ENCODE measurements at regions not wholly inside any gene's neighbourhood (a gene's known extent, or its start where the extent isn't known, plus 50 kb on each side); places are given as distances from the start of the nearest gene placed in this dataset.

- H3K9me3 ChIP-seq (ENCODE audit: control insufficient read depth, low read length), result no peaks in the 10 kb centered on the region
- H3K4me1 ChIP-seq (ENCODE audit: control insufficient read depth, insufficient read depth, low read length, poor library complexity, severe bottlenecking), result no peaks in the 10 kb centered on the region
- H3K4me3 ChIP-seq (ENCODE audit: insufficient read depth, low read depth, low read length, poor library complexity, severe bottlenecking), result no peak overlapping the region
- no peak for DNase-seq
- no peak overlapping the region for H3K27ac ChIP-seq (ENCODE audit: insufficient read depth, low read length, poor library complexity, severe bottlenecking)
- no peaks in the 10 kb centered on the region for H3K27me3 ChIP-seq (replicated peaks; ENCODE audit: control insufficient read depth, insufficient read depth, low read length, poor library complexity, severe bottlenecking)
- no peaks in the 10 kb centered on the region for H3K36me3 ChIP-seq (ENCODE audit: control insufficient read depth, insufficient read depth, low read length)
Measured at GRCh38 chr20:24296477-24297261, 172.8 kb upstream of the SYNDIG1 start.

GRCh38 chr20:24291014-24291413, 178.4 kb upstream of the SYNDIG1 start:
- Histone ChIP-seq H3K4me3 (ENCODE audit: insufficient read depth, low read depth, low read length, poor library complexity, severe bottlenecking) (no peak overlapping the region), H3K27me3 (replicated peaks; ENCODE audit: control insufficient read depth, insufficient read depth, low read length, poor library complexity, severe bottlenecking) (no peaks in the 10 kb centered on the region), H3K36me3 (ENCODE audit: control insufficient read depth, insufficient read depth, low read length) (no peaks in the 10 kb centered on the region)

GRCh38 chr20:24289737-24290481, 179.5 kb upstream of the SYNDIG1 start:
- no peak overlapping the region for H3K27ac ChIP-seq (ENCODE audit: insufficient read depth, low read length, poor library complexity, severe bottlenecking)
- no peaks in the 10 kb centered on the region for H3K27me3 ChIP-seq (replicated peaks; ENCODE audit: control insufficient read depth, insufficient read depth, low read length, poor library complexity, severe bottlenecking)
- no peaks in the 10 kb centered on the region for H3K36me3 ChIP-seq (ENCODE audit: control insufficient read depth, insufficient read depth, low read length)
- no peak overlapping the region for H3K4me3 ChIP-seq (ENCODE audit: insufficient read depth, low read depth, low read length, poor library complexity, severe bottlenecking)
- DNase-seq, result no peak
- no peaks in the 10 kb centered on the region for H3K4me1 ChIP-seq (ENCODE audit: control insufficient read depth, insufficient read depth, low read length, poor library complexity, severe bottlenecking)
- no peaks in the 10 kb centered on the region for H3K9me3 ChIP-seq (ENCODE audit: control insufficient read depth, low read length)

More at GRCh38 chr20:24291014-24291413, 178.4 kb upstream of the SYNDIG1 start:
- Histone ChIP-seq H3K4me1 (ENCODE audit: control insufficient read depth, insufficient read depth, low read length, poor library complexity, severe bottlenecking) (no peaks in the 10 kb centered on the region), H3K27ac (ENCODE audit: insufficient read depth, low read length, poor library complexity, severe bottlenecking) (no peak overlapping the region), H3K9me3 (ENCODE audit: control insufficient read depth, low read length) (no peaks in the 10 kb centered on the region)
- no peak for DNase-seq

- Histone ChIP-seq H3K4me3 (ENCODE audit: insufficient read depth, low read depth, low read length, poor library complexity, severe bottlenecking) (no peak overlapping the region), H3K27ac (ENCODE audit: insufficient read depth, low read length, poor library complexity, severe bottlenecking) (no peak overlapping the region), H3K27me3 (replicated peaks; ENCODE audit: control insufficient read depth, insufficient read depth, low read length, poor library complexity, severe bottlenecking) (no peaks in the 10 kb centered on the region), H3K9me3 (ENCODE audit: control insufficient read depth, low read length) (no peaks in the 10 kb centered on the region), H3K4me1 (ENCODE audit: control insufficient read depth, insufficient read depth, low read length, poor library complexity, severe bottlenecking) (no peaks in the 10 kb centered on the region), H3K36me3 (ENCODE audit: control insufficient read depth, insufficient read depth, low read length) (no peaks in the 10 kb centered on the region)
- no peak for DNase-seq
Measured at GRCh38 chr20:24283186-24283585, 186.2 kb upstream of the SYNDIG1 start.

GRCh38 chr20:24277196-24277595, 192.2 kb upstream of the SYNDIG1 start:
- Histone ChIP-seq H3K9me3 (ENCODE audit: control insufficient read depth, low read length) (no peaks in the 10 kb centered on the region), H3K27ac (ENCODE audit: insufficient read depth, low read length, poor library complexity, severe bottlenecking) (no peak overlapping the region), H3K4me1 (ENCODE audit: control insufficient read depth, insufficient read depth, low read length, poor library complexity, severe bottlenecking) (no peaks in the 10 kb centered on the region), H3K27me3 (replicated peaks; ENCODE audit: control insufficient read depth, insufficient read depth, low read length, poor library complexity, severe bottlenecking) (no peaks in the 10 kb centered on the region), H3K4me3 (ENCODE audit: insufficient read depth, low read depth, low read length, poor library complexity, severe bottlenecking) (no peak overlapping the region), H3K36me3 (ENCODE audit: control insufficient read depth, insufficient read depth, low read length) (no peaks in the 10 kb centered on the region)
- DNase-seq, result no peak

- no peaks in the 10 kb centered on the region for H3K9me3 ChIP-seq (ENCODE audit: control insufficient read depth, low read length)
- no peak overlapping the region for H3K4me3 ChIP-seq (ENCODE audit: insufficient read depth, low read depth, low read length, poor library complexity, severe bottlenecking)
- H3K36me3 ChIP-seq (ENCODE audit: control insufficient read depth, insufficient read depth, low read length), result no peaks in the 10 kb centered on the region
- H3K27me3 ChIP-seq (replicated peaks; ENCODE audit: control insufficient read depth, insufficient read depth, low read length, poor library complexity, severe bottlenecking), result no peaks in the 10 kb centered on the region
- H3K4me1 ChIP-seq (ENCODE audit: control insufficient read depth, insufficient read depth, low read length, poor library complexity, severe bottlenecking), result no peaks in the 10 kb centered on the region
- H3K27ac ChIP-seq (ENCODE audit: insufficient read depth, low read length, poor library complexity, severe bottlenecking), result no peak overlapping the region
- no peak for DNase-seq
Measured at GRCh38 chr20:24275946-24276705, 193.3 kb upstream of the SYNDIG1 start.

- DNase-seq, result no peak
- Histone ChIP-seq H3K36me3 (ENCODE audit: control insufficient read depth, insufficient read depth, low read length) (no peaks in the 10 kb centered on the region), H3K27me3 (replicated peaks; ENCODE audit: control insufficient read depth, insufficient read depth, low read length, poor library complexity, severe bottlenecking) (no peaks in the 10 kb centered on the region), H3K4me1 (ENCODE audit: control insufficient read depth, insufficient read depth, low read length, poor library complexity, severe bottlenecking) (no peaks in the 10 kb centered on the region), H3K9me3 (ENCODE audit: control insufficient read depth, low read length) (no peaks in the 10 kb centered on the region), H3K27ac (ENCODE audit: insufficient read depth, low read length, poor library complexity, severe bottlenecking) (no peak overlapping the region), H3K4me3 (ENCODE audit: insufficient read depth, low read depth, low read length, poor library complexity, severe bottlenecking) (no peak overlapping the region)
Measured at GRCh38 chr20:24273251-24273650, 196.2 kb upstream of the SYNDIG1 start.

GRCh38 chr20:24261351-24261750, 208.1 kb upstream of the SYNDIG1 start:
- Histone ChIP-seq H3K27me3 (replicated peaks; ENCODE audit: control insufficient read depth, insufficient read depth, low read length, poor library complexity, severe bottlenecking) (no peaks in the 10 kb centered on the region), H3K27ac (ENCODE audit: insufficient read depth, low read length, poor library complexity, severe bottlenecking) (no peak overlapping the region), H3K4me1 (ENCODE audit: control insufficient read depth, insufficient read depth, low read length, poor library complexity, severe bottlenecking) (no peaks in the 10 kb centered on the region), H3K4me3 (ENCODE audit: insufficient read depth, low read depth, low read length, poor library complexity, severe bottlenecking) (no peak overlapping the region), H3K36me3 (ENCODE audit: control insufficient read depth, insufficient read depth, low read length) (no peaks in the 10 kb centered on the region), H3K9me3 (ENCODE audit: control insufficient read depth, low read length) (no peaks in the 10 kb centered on the region)
- no peak for DNase-seq

GRCh38 chr20:24257171-24257570, 212.3 kb upstream of the SYNDIG1 start:
- no peaks in the 10 kb centered on the region for H3K9me3 ChIP-seq (ENCODE audit: control insufficient read depth, low read length)
- no peak overlapping the region for H3K4me3 ChIP-seq (ENCODE audit: insufficient read depth, low read depth, low read length, poor library complexity, severe bottlenecking)
- no peaks in the 10 kb centered on the region for H3K36me3 ChIP-seq (ENCODE audit: control insufficient read depth, insufficient read depth, low read length)
- no peaks in the 10 kb centered on the region for H3K4me1 ChIP-seq (ENCODE audit: control insufficient read depth, insufficient read depth, low read length, poor library complexity, severe bottlenecking)
- DNase-seq, result no peak
- no peaks in the 10 kb centered on the region for H3K27me3 ChIP-seq (replicated peaks; ENCODE audit: control insufficient read depth, insufficient read depth, low read length, poor library complexity, severe bottlenecking)
- no peak overlapping the region for H3K27ac ChIP-seq (ENCODE audit: insufficient read depth, low read length, poor library complexity, severe bottlenecking)

GRCh38 chr20:24256307-24256706, 213.1 kb upstream of the SYNDIG1 start:
- no peak overlapping the region for H3K4me3 ChIP-seq (ENCODE audit: insufficient read depth, low read depth, low read length, poor library complexity, severe bottlenecking)
- no peaks in the 10 kb centered on the region for H3K36me3 ChIP-seq (ENCODE audit: control insufficient read depth, insufficient read depth, low read length)

More at GRCh38 chr20:24256307-24256706, 213.1 kb upstream of the SYNDIG1 start:
- Histone ChIP-seq H3K27ac (ENCODE audit: insufficient read depth, low read length, poor library complexity, severe bottlenecking) (no peak overlapping the region), H3K27me3 (replicated peaks; ENCODE audit: control insufficient read depth, insufficient read depth, low read length, poor library complexity, severe bottlenecking) (no peaks in the 10 kb centered on the region), H3K4me1 (ENCODE audit: control insufficient read depth, insufficient read depth, low read length, poor library complexity, severe bottlenecking) (no peaks in the 10 kb centered on the region), H3K9me3 (ENCODE audit: control insufficient read depth, low read length) (no peaks in the 10 kb centered on the region)
- no peak for DNase-seq
